ENCODE measurements at regions not wholly inside any gene's neighbourhood (a gene's known extent, or its start where the extent isn't known, plus 50 kb on each side); places are given as distances from the start of the nearest gene placed in this dataset.

DNA sequence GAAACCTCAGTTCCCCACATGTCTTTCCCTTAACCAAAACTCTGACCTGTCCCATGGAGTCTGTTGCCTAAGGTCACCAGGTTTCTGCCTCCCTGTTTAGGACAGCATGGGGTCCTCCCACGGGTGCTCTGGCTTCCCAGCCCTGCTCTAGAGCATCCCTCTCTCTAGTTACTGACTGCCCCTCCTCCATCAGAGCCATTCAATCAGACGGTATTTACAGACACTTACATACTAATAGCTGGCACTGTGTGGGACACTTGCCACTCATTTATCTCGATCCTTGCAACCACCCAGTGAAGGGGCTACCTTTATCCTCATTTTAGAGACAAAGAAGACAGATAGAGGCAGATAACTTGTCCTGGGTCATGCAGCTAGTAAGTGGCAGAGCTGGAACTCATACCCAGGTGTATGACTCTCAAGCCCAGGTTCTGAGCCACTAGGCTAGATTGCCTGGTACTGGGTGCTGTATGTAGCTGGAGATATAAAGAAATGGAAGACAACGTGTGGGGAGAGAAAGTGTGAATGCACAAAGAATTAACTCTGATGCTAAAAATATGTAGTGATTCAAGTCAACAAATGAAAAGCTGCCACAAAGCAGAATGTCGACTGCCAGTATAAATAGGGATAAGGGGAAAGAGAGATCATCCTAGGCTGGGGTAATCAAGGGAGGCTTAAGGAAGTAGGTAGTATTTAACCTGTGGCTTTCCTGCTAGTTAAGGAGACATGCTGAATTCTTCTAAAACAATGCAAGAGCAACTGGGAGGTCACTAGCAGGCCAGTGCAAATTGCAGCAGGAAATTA lies 52.5 kb upstream of the PDE8B start:
- Histone ChIP-seq H3K4me3 (no peak overlapping the region), H3K27ac (no peak overlapping the region), H3K4me1 (replicated peaks in 1 of 2) (no peaks in the 10 kb centered on the region)
- in situ Hi-C loops (cut with MboI; ENCODE audit: low pct_unique_long_range_greater_than_20kb in 2 of 9, low sequenced_read_pairs in 9 of 9, unreplicated experiment in 9 of 9), result no loop called here
- WGBS, 10 experiments, result 0 to 85% (median 41%) methylated on average over 1 to 5 of the region's 5 CpGs; no CpG with 5 or more reads in 1 of the 10 experiments
- no peak for ATAC-seq (replicated peaks in 6 of 8)

DNA sequence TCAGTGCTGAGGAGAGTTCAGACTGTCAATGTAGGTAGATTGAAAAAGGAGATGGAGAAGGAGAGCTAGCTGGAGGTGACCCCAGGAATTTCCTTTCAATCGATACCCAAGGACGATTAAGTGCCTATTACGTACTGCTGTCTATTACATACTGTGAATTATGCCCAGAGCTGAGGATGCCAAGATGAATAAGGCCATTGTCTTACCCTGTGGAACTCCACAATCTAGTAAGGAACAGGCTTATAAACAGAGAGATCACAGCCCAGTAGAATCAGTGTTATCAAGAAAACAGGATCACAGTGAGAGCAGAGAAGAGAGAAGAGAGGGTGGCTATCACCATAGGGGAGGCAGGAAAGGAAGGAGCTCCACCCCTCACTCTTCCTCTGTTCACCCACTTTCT lies 54.1 kb upstream of the PDE8B start:
- 70 to 100% (median 97%) methylated on average over 1 to 3 of the region's 3 CpGs; no CpG with 5 or more reads in 4 of the 10 experiments for WGBS, 10 experiments
- Histone ChIP-seq H3K27ac (no peak overlapping the region), H3K4me1 (replicated peaks in 1 of 2) (no peaks in the 10 kb centered on the region), H3K4me3 (no peak overlapping the region)
- ATAC-seq (replicated peaks in 6 of 8), result no peak
- in situ Hi-C loops (cut with MboI; ENCODE audit: low pct_unique_long_range_greater_than_20kb in 2 of 9, low sequenced_read_pairs in 9 of 9, unreplicated experiment in 9 of 9), result no loop called here

DNA sequence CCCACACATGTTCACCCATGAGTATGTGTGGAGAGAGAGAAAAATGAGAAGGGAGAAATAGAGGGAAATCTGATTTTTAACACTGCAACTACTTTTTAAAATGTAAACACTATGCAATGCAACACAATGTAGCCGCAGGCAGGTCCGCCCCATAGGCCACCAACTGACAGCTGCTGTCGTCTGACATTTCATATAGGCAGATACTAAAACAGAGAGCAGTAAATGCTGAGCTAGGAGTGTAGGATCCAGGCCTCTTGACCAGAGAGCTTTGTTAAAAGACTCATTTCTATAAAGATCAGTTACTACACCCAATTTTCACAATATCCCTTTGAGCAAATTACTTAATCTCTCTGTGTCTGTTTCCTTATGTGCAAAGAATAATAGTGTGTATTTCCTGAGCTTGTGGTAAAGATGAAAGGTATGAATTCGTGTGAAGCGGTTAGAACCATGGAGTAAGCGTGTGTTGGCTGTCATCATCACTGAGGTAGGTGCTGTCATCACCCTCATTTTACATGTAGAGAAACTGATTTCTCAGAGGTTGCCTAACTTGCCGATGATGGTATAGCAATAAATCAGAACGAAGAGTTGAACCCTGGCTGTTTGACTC lies 55.2 kb upstream of the PDE8B start:
- Histone ChIP-seq H3K4me3 (no peak overlapping the region), H3K27ac (no peak overlapping the region), H3K4me1 (replicated peaks in 1 of 2) (no peaks in the 10 kb centered on the region)
- in situ Hi-C loops (cut with MboI; ENCODE audit: low pct_unique_long_range_greater_than_20kb in 2 of 9, low sequenced_read_pairs in 9 of 9, unreplicated experiment in 9 of 9), result no loop called here
- WGBS, 10 experiments, result 60 to 95% (median 83%) methylated on average over 1 to 8 of the region's 8 CpGs; no CpG with 5 or more reads in 1 of the 10 experiments
- no peak for ATAC-seq (replicated peaks in 6 of 8)

DNA sequence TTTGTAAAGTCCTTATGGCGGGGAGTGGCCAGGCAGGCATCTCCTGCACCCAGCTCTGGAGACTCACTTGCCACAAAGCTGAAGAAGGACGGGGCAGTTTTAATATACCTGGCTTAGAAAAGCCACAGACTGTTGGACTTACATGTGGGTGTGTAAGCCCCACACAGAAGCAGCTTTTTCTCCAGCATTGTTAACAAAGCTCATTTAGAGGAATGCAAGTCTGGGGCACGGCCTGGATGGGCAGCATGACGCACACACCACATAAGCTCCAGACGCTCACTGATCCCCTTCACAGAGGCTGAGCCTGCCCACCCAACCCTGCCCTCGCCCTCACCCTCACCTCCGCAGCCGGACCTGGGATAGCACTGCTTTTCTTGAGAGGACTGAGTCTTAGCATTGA lies 58.0 kb upstream of the PDE8B start:
- ATAC-seq (replicated peaks in 6 of 8), result no peak
- WGBS, 10 experiments, result 57 to 86% (median 80%) methylated on average over 1 to 5 of the region's 8 CpGs; no CpG with 5 or more reads in 7 of the 10 experiments
- in situ Hi-C loops (cut with MboI; ENCODE audit: low pct_unique_long_range_greater_than_20kb in 2 of 9, low sequenced_read_pairs in 9 of 9, unreplicated experiment in 9 of 9), result no loop called here
- no peaks in the 10 kb centered on the region for H3K4me1 ChIP-seq (replicated peaks in 1 of 2)
- no peak overlapping the region for H3K27ac ChIP-seq
- no peak overlapping the region for H3K4me3 ChIP-seq

DNA sequence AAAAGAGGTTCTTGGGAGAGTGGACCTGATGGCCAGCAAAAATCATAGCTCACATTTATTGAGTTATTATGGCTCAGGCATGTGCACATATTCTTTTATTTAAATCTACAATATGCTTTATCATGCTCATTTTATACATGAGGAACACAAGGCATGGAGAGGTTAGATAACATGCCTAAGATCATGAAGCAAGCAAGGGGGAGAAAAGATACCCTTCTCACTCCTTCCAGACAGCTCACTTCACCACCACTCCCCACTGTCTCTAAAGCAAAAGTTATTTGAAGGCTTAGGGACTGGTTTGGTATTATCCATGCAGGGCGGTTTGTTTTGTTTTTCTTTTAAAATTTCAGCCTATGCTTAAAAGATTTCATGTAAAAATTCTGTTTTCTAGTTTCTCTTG lies 59.0 kb upstream of the PDE8B start:
- no peak overlapping the region for H3K4me3 ChIP-seq
- 50 to 100% (median 88%) methylated on average over 1 of the region's 1 CpG; no CpG with 5 or more reads in 4 of the 10 experiments for WGBS, 10 experiments
- no peak overlapping the region for H3K27ac ChIP-seq
- no peaks in the 10 kb centered on the region for H3K4me1 ChIP-seq (replicated peaks in 1 of 2)
- ATAC-seq (replicated peaks in 6 of 8), result no peak
- in situ Hi-C loops (cut with MboI; ENCODE audit: low pct_unique_long_range_greater_than_20kb in 2 of 9, low sequenced_read_pairs in 9 of 9, unreplicated experiment in 9 of 9), result no loop called here

DNA sequence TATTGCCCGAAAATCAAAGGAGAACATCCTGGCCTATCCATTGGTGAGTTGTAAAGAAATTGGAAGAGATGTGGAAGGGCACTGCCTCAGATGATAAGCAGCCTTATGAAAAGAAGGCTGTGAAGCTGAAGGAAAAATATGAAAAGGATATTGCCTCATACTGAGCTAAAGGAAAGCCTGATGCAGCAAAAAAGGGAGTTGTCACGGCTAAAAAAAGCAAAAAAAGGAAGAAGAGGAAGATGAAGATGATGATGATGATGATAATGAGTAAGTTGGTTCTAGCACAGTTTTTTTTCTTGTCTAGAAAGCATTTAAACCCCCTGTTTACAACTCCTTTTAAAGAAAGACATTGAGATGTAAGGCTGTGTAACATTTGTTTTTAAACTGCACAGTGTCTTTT lies 59.8 kb upstream of the ZBED3 start:
- H3K27ac ChIP-seq, result no peak overlapping the region
- in situ Hi-C loops (cut with MboI; ENCODE audit: low pct_unique_long_range_greater_than_20kb in 2 of 9, low sequenced_read_pairs in 9 of 9, unreplicated experiment in 9 of 9), result loop anchor here in 2 of 9 experiments (25.0 kb wide), 2 partner anchors 90 to 340 kb away; partner anchors contain the start of gene WDR41 (in 1 of the 2)

DNA sequence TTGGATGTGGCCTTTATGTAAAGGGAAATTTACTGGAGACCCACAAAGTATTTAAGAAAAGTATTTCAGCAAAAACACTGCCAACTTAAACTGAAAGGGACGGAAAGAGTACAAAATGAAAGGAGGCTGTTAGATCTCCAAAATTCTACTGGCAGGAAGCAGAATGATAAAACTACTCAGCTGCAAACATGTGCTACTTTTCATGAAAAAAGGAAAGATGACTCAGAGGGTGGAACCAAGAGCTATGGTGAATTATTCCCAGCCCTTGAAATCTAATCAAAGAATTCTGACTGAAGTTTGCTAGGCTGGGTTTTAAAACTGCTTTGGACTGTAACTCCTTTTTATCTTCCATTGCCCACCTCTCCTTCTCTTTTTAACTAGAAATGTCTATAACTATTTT lies 58.6 kb upstream of the ZBED3 start:
- Histone ChIP-seq H3K4me3 (no peak overlapping the region), H3K4me1 (replicated peaks in 1 of 2) (no peaks in the 10 kb centered on the region), H3K27ac (no peak overlapping the region)
- WGBS, 10 experiments, result 0 to 100% (median 80%) methylated on average over 1 of the region's 1 CpG; no CpG with 5 or more reads in 3 of the 10 experiments
- peak in 3 of 8 experiments; percentile 66 to 86 (median 82) for ATAC-seq (replicated peaks in 6 of 8)
- in situ Hi-C loops (cut with MboI; ENCODE audit: low pct_unique_long_range_greater_than_20kb in 2 of 9, low sequenced_read_pairs in 9 of 9, unreplicated experiment in 9 of 9), result loop anchor here in 2 of 9 experiments (25.0 kb wide), 2 partner anchors 92 to 342 kb away; partner anchors contain the start of gene WDR41 (in 1 of the 2)

More for the DNA sequence above, 59.8 kb upstream of the ZBED3 start:
- no peak overlapping the region for H3K4me3 ChIP-seq
- WGBS, 10 experiments, result 44 to 100% (median 89%) methylated on average over 1 to 2 of the region's 2 CpGs
- no peak for ATAC-seq (replicated peaks in 6 of 8)
- no peaks in the 10 kb centered on the region for H3K4me1 ChIP-seq (replicated peaks in 1 of 2)

DNA sequence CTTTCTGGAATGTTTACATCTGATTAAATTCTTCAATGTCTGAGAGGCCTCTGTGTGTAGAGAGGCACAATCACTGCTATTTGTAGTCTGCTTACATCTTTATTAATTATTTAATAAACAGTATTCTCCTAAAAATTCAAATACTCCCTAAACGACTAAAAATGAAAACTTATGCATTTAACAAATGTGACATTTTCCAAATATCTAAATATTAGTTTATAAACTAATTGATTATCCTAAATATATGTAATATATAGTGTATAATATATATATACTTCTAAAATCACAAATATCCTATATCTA lies 57.7 kb upstream of the ZBED3 start:
- ATAC-seq (replicated peaks in 6 of 8), result no peak
- in situ Hi-C loops (cut with MboI; ENCODE audit: low pct_unique_long_range_greater_than_20kb in 2 of 9, low sequenced_read_pairs in 9 of 9, unreplicated experiment in 9 of 9), result loop anchor here in 2 of 9 experiments (25.0 kb wide), 2 partner anchors 93 to 343 kb away; partner anchors contain the start of gene WDR41 (in 1 of the 2)
- peaks cover 0 to 2% of the 10 kb centered on the region in 2 donors for H3K4me1 ChIP-seq (replicated peaks in 1 of 2)
- no peak overlapping the region for H3K4me3 ChIP-seq
- WGBS, 10 experiments, result 10 to 71% (median 50%) methylated on average over 1 of the region's 1 CpG; no CpG with 5 or more reads in 3 of the 10 experiments
- no peak overlapping the region for H3K27ac ChIP-seq

DNA sequence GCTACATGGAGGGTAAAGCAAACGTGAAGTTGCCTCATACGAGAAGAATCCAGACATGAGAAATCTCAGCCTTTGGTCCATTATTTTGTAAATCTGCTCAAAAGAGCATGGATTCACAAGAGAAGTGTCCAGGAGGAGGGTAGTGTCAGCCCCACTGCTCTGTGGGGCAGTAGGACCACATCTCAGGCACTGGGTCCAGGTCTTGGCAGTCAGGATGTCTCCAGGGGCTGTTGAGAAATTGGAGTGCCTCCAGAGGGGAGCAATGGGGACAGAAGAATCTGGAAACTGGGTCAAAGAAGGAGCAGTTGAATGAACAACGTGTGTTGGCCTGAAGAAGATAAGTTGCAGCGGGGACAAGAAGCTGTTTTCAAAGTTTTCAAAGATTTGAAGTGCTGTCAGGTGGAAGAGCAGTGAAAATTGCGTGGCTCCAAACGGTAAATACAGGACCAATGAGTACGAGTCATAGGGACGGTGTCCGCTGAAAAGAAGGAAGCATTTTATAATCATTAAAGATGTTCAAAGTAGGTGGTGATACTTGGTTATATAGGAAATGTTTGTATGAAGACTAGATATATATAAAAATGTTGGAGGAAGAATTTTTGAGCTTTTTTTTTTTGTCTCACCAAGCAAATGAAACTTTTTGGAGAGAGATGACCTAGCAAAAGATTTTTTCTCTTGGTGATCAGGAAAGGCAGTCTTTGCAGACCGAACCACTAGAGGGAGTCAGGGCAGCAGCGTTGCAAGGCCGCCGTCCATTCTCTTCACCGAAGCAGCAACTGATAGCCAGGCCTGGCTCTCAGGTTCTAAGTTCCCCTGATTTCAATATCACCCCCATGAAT lies 57.1 kb upstream of the ZBED3 start:
- H3K4me3 ChIP-seq, result no peak overlapping the region
- in situ Hi-C loops (cut with MboI; ENCODE audit: low pct_unique_long_range_greater_than_20kb in 2 of 9, low sequenced_read_pairs in 9 of 9, unreplicated experiment in 9 of 9), result loop anchor here in 2 of 9 experiments (25.0 kb wide), 2 partner anchors 93 to 343 kb away; partner anchors contain the start of gene WDR41 (in 1 of the 2)

DNA sequence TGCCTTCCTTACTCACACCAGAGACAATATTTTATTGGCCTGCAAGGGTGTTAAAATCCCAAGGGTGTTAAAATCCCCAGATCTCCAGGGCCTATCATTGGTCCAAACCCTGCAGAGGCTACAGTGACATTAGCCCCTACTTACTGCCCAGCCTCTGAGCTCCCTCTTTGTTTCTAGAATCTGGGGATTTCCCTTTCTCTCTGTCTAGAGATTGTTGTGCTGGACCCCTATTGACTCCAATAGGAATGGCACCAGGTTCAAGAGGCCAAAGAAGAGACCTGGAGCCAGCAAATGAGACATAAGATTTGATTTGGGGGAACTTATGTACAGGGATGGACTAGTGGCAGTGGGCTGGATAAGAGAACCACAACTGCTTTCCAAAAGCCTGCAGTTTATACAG lies 53.3 kb upstream of the ZBED3 start:
- no peak for ATAC-seq (replicated peaks in 6 of 8)
- Histone ChIP-seq H3K4me1 (replicated peaks in 1 of 2) (peaks cover 3 to 7% of the 10 kb centered on the region in 2 donors), H3K27ac (no peak overlapping the region), H3K4me3 (no peak overlapping the region)
- in situ Hi-C loops (cut with MboI; ENCODE audit: low pct_unique_long_range_greater_than_20kb in 2 of 9, low sequenced_read_pairs in 9 of 9, unreplicated experiment in 9 of 9), result loop anchor here in 2 of 9 experiments (25.0 kb wide), 2 partner anchors 97 to 347 kb away; partner anchors contain the start of gene WDR41 (in 1 of the 2)

More for the DNA sequence above, 57.1 kb upstream of the ZBED3 start:
- Histone ChIP-seq H3K4me1 (replicated peaks in 1 of 2) (peaks cover 0 to 5% of the 10 kb centered on the region in 2 donors), H3K27ac (no peak overlapping the region)
- 24 to 87% (median 46%) methylated on average over 2 to 14 of the region's 14 CpGs for WGBS, 10 experiments
- peak; percentile 41 to 84 (median 66) for ATAC-seq (replicated peaks in 6 of 8)

DNA sequence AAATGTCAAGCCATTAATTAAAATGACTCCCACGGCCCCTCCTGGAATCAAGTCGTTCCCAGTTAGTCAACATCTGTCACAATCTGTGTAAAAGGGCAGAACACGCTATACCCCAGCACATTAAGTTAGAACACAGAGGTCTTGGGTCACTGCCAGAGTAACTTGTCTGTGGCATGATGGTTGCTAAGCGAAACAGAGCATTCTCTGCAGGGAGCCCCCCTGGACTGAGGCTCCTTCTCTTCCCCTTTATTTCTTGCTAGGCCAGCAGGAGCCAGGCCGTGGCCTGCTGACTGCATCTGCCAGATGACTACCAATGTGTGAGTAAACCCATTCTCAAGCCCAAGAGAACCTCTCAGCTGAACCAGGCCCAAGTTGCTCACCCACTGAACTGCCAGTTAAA lies 51.9 kb upstream of the ZBED3 start:
- H3K4me3 ChIP-seq, result no peak overlapping the region
- ATAC-seq (replicated peaks in 6 of 8), result peak in 4 of 8 experiments; percentile 27 to 96 (median 74)
- 10 to 59% (median 40%) methylated on average over 1 to 4 of the region's 5 CpGs; no CpG with 5 or more reads in 1 of the 10 experiments for WGBS, 10 experiments
- in situ Hi-C loops (cut with MboI; ENCODE audit: low pct_unique_long_range_greater_than_20kb in 2 of 9, low sequenced_read_pairs in 9 of 9, unreplicated experiment in 9 of 9), result loop anchor here in 2 of 9 experiments (25.0 kb wide), 2 partner anchors 98 to 348 kb away; partner anchors contain the start of gene WDR41 (in 1 of the 2)
- peaks cover 3 to 7% of the 10 kb centered on the region in 2 donors for H3K4me1 ChIP-seq (replicated peaks in 1 of 2)
- H3K27ac ChIP-seq, result no peak overlapping the region

All from motor neuron (in vitro differentiated cells).